GM19239 (cell line): ENCODE measurements at regions not wholly inside any gene's neighbourhood (a gene's known extent, or its start where the extent isn't known, plus 50 kb on each side); places are given as distances from the start of the nearest gene placed in this dataset.

Experiments used
- DNase-seq: peaks from one replicate; pipeline ENCODE4 v3.0.0; 2011; ENCODE audit warnings: low spot score; ENCODE audit not compliant: insufficient read length
- FAIRE-seq: peaks from 2 replicates; lab custom pipeline; 2011; peaks lifted over from hg19 to GRCh38; lab: Jason Lieb, UNC

GRCh38 chr11:36822829-36823228, 224.8 kb upstream of the RAG2 start:
- FAIRE-seq (no peak), DNase-seq (no peak)

DNA sequence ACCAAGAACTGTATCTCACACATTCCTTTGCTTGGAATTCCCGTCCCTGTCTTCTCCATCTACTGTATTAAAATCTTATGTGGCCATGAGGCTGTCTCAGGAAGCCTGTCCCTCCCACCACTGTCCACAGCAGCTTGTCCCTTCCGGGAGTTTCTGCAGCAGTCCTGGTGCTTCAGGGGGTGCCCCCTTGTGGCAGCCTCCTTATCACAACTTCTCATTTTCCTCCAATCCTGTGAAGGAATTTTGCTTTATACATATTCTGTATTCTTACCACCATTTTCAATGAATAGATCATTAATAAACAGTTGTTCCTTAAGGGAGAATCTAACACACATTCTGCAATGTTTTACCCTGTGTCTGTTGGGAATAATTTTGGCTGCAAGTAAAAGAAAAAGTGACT, 220.4 kb upstream of the RAG2 start:
- DNase-seq = no peak
- no peak for FAIRE-seq

DNA sequence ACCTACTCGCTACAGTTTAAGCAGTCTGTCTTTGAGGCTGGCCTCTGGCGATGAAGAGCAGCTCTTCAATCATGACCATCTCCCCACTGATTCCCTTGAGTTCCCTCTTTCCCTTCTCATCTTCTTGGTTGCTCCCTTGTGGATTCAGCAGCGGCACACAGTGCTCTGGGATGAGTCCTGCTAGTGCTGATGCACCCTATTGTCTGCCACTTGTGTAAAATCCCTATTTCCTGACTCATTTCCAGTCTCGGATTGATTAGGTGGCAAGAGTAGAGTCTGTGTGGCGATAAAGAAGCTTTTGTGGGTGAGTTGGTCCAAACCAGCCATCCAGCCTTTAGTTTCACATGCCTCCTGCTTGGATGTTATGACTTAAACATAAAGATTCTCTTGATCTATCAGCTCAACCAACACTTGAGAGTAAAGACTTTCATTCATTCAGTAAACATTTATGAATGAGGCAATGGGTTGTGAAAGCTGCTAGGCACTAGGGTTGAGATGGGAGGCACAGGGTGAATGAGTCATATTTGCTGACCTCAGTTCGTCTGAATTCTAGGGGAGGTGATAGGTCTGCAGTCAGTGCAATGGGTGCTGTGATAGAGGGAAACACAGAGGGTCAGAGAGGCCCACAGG, 219.4 kb upstream of the RAG2 start:
- DNase-seq (no peak), FAIRE-seq (no peak)

DNA sequence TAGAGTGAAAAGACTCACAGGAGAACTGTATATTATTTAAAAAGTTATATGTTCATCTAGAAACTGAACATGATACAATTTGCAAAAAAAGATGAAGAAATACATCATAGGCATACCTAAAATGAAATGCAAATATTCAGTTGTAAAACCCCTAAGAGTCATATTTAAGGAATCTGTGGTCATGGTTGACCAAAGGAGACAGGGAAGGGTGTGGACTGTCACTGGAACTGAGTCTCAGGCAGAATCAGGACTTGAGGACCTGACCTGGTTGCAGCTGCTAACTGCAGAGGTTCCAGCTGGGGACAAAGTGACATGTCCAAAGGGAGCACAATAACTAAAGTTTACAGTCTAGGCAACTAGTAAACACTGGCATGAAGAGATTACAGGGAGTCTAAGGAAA, 211.3 kb upstream of the RAG2 start:
- FAIRE-seq (no peak), DNase-seq (no peak)

DNA sequence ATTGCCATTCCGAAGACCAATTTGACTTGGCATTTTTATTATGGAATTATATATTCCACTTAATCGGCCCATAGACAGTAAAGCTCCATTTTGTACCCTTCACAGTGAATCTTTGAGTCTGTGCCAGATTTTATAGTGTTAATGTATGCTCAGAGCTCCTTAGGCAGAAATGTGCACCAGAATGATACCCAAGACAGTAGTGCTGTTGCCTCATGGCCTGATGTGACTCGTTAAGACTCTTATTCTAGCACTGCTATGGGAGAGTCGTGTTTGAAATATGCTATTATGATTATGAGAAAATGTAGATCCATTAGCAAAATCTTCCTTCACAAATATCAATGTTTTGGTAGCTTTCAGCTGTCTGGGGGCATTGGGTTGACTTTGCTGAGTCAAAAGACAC, 209.8 kb upstream of the RAG2 start:
- FAIRE-seq = no peak

GRCh38 chr11:36803084-36803483, 205.0 kb upstream of the RAG2 start:
- no peak for FAIRE-seq
- DNase-seq = no peak

More for the DNA sequence above, 209.8 kb upstream of the RAG2 start:
- no peak for DNase-seq

- DNase-seq (no peak), FAIRE-seq (no peak)
Observed at GRCh38 chr11:36792996-36793914, 195.2 kb upstream of the RAG2 start.

DNA sequence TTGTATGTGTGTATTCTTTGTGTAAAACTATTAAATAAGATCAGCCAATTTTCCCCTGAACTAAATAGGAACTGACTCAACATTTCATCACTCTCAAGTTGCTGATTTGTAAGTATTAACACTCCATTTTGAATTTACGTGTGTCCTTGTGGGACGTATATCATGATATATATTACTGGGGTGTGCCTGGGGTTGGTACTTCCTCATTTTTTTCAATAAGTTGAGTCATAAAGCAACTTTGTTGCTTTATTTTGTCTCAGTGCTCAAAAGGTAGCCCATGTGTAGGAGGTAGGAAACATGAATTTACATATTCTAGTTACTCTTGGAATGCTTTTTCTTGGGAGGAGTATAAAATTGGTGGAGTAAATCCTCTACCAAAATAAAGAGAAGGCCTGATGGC, 193.9 kb upstream of the RAG2 start:
- FAIRE-seq = no peak
- no peak for DNase-seq

DNA sequence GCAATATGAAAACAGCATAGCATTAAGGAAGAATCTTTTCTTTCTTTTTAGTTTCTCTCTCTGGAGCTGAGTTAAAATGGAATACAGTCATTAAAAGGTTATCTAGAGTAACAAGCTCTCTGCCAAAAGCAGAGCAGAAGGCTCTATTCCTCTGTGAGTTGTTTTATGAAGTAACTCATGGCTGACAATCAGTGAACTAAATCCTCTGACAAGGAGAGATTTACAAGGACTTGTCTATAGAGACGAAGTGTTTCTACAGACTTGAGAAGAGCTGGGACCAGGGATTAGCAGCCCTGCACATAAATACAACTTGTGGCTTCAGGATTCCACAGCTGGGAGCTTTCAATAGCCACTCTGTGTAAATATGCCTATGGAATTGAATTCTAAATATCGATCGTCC, 192.5 kb upstream of the RAG2 start:
- FAIRE-seq (no peak), DNase-seq (no peak)

GRCh38 chr11:36783808-36784207, 185.8 kb upstream of the RAG2 start:
- no peak for FAIRE-seq
- no peak for DNase-seq

GRCh38 chr11:36779791-36780190, 181.8 kb upstream of the RAG2 start:
- FAIRE-seq (no peak), DNase-seq (no peak)

GRCh38 chr11:36777311-36777710, 179.3 kb upstream of the RAG2 start:
- FAIRE-seq (no peak), DNase-seq (no peak)

DNA sequence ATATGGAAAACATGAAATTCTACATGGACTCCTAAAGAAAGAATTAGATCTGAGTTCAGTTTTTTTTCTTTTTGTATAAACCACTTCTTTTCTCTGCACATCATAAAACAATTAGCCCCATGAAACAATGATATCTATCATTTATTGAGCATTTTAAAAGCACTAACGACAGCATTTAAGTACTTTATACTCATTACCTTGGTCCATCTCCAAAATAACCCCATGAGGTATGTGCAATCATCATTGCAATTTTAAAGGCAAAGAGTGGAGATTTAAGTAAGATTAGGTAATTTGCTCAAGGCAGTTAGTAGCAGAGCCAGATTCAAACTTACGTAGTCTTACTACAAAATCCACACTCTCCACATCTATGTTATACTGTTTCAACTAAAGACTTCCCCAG, 177.7 kb upstream of the RAG2 start:
- FAIRE-seq = no peak
- no peak for DNase-seq

DNA sequence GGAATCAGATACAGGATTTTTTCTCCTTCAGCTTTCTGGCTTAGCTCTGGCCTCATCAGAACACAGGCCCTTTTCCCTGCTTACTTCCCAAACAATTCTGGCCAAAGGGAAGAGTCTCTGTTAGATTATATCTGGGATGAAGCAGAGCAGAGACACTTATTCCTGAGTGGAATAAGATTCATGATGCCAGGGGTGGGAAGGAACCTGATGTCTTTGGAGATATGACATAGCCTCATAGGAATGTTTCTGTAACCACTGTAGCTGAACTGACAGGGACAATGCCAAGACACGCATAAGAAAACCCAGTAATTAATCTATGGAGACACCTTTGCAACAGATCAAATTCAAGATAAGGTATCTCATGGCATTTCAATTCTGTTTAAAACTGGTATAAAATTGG, 177.1 kb upstream of the RAG2 start:
- no peak for FAIRE-seq
- DNase-seq = no peak

GRCh38 chr11:36774603-36775002, 176.6 kb upstream of the RAG2 start:
- DNase-seq (no peak), FAIRE-seq (no peak)

GRCh38 chr11:36763187-36763586, 165.2 kb upstream of the RAG2 start:
- no peak for FAIRE-seq
- DNase-seq = no peak

GRCh38 chr11:36757075-36757474, 159.0 kb upstream of the RAG2 start:
- DNase-seq = no peak
- FAIRE-seq = no peak

GRCh38 chr11:36753960-36754359, 155.9 kb upstream of the RAG2 start:
- no peak for FAIRE-seq
- no peak for DNase-seq

- DNase-seq = no peak
- no peak for FAIRE-seq
Observed at GRCh38 chr11:36751996-36752395, 154.0 kb upstream of the RAG2 start.

GRCh38 chr11:36751335-36751781, 153.3 kb upstream of the RAG2 start:
- no peak for FAIRE-seq
- no peak for DNase-seq

GRCh38 chr11:36750349-36750748, 152.3 kb upstream of the RAG2 start:
- no peak for DNase-seq

DNA sequence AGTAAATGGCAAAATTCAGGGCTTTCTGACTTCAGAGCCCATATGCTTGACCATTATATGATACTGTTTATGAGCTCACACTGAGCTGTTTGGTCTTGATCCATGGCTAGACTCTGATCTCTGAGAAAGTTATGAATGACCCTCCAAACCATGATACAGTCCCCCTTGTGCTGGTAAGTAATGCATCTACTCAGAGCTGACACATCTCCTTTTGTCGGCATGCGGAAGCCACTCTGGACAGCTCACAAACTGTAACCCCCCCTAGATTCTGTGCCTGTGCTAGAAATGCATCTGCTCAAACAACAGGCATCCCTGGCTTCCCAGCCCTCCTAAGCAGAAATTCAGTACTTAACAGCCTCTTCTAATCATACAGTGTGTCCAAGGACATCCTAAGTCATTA, 150.8 kb upstream of the RAG2 start:
- FAIRE-seq (no peak), DNase-seq (no peak)

More at GRCh38 chr11:36750349-36750748, 152.3 kb upstream of the RAG2 start:
- FAIRE-seq = no peak
